ENCODE measurements at regions not wholly inside any gene's neighbourhood (a gene's known extent, or its start where the extent isn't known, plus 50 kb on each side); places are given as distances from the start of the nearest gene placed in this dataset.

DNA sequence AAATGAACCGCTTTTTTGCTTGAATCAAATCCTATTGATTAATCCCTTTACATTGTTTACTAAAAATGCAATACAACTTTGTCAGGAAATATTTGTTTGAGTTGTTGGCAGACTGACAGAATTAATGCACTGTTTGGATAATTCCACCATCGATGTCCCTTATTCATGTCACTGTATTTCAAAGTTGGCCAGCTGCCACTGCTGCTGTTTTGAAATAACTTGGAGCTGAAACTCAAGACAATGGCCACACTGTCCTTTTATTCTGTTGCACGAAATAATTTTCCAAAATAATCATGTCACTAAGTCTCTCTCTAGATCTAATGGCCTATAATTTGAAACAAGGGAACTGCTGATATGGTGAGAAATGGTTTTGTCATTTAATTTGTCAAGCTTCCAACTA, 55.2 kb upstream of the PAX3 start:
- H3K36me3 ChIP-seq (replicated peaks in 1 of 2; ENCODE audit: control insufficient read depth in 1 of 2, insufficient read depth in 2 of 2, low read length in 2 of 2): no peaks in the 10 kb centered on the region

GRCh38 chr2:222355860-222356259, 57.1 kb upstream of the PAX3 start:
- TF ChIP-seq, protein P1, sequence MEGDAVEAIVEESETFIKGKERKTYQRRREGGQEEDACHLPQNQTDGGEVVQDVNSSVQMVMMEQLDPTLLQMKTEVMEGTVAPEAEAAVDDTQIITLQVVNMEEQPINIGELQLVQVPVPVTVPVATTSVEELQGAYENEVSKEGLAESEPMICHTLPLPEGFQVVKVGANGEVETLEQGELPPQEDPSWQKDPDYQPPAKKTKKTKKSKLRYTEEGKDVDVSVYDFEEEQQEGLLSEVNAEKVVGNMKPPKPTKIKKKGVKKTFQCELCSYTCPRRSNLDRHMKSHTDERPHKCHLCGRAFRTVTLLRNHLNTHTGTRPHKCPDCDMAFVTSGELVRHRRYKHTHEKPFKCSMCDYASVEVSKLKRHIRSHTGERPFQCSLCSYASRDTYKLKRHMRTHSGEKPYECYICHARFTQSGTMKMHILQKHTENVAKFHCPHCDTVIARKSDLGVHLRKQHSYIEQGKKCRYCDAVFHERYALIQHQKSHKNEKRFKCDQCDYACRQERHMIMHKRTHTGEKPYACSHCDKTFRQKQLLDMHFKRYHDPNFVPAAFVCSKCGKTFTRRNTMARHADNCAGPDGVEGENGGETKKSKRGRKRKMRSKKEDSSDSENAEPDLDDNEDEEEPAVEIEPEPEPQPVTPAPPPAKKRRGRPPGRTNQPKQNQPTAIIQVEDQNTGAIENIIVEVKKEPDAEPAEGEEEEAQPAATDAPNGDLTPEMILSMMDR (IDR thresholded peaks at IDR 0.05): no peak
- peaks cover 0 to 10% (median 7%) of the 10 kb centered on the region in 7 donors for H3K9me3 Mint-ChIP-seq
- no peak overlapping the region for H3K27ac Mint-ChIP-seq
- Histone ChIP-seq H2AFZ (ENCODE audit: insufficient read depth, low read depth, low read length, poor library complexity, severe bottlenecking) (no peak overlapping the region), H3K79me2 (ENCODE audit: insufficient read depth, low read length) (no peaks in the 10 kb centered on the region), H4K20me1 (ENCODE audit: insufficient read depth, low read length) (no peaks in the 10 kb centered on the region), H3K4me2 (replicated peaks; ENCODE audit: extremely low read depth, low read length, poor library complexity, severe bottlenecking) (no peak overlapping the region), H3K27ac (ENCODE audit: low read depth in 1 of 2, low read length in 2 of 2) (no peak overlapping the region), H3K9me3 (replicated peaks in 1 of 2; ENCODE audit: control insufficient read depth in 1 of 2, insufficient read depth in 1 of 2, low read length in 2 of 2) (peaks cover 3 to 7% of the 10 kb centered on the region in 2 donors), H3K4me1 (ENCODE audit: control insufficient read depth in 1 of 2, insufficient read depth in 2 of 2, low read length in 2 of 2) (peaks cover 18 to 24% of the 10 kb centered on the region in 2 donors), H3K36me3 (replicated peaks in 1 of 2; ENCODE audit: control insufficient read depth in 1 of 2, insufficient read depth in 2 of 2, low read length in 2 of 2) (no peaks in the 10 kb centered on the region), H3K9ac (ENCODE audit: insufficient read depth, low read length, poor library complexity, severe bottlenecking) (no peak overlapping the region), H3K27me3 (ENCODE audit: control insufficient read depth in 2 of 2, insufficient read depth in 2 of 2, low read length in 2 of 2) (no peaks in the 10 kb centered on the region), H3K4me3 (replicated peaks in 1 of 3; ENCODE audit: low read depth in 2 of 3, low read length in 3 of 3) (no peak overlapping the region)
- H3K4me1 Mint-ChIP-seq: peaks cover 25% of the 10 kb centered on the region
- no peak overlapping the region for H3K4me3 Mint-ChIP-seq
- DNase-seq: no peak
- peaks cover 0 to 3% (median 0%) of the 10 kb centered on the region in 3 donors for H3K27me3 Mint-ChIP-seq (ENCODE audit: low read depth in 3 of 3)
- intact Hi-C loops (cut with micrococcal nuclease): no loop called here
- no peaks in the 10 kb centered on the region for H3K36me3 Mint-ChIP-seq

More for the DNA sequence above, 55.2 kb upstream of the PAX3 start:
- Histone ChIP-seq H4K20me1 (ENCODE audit: insufficient read depth, low read length) (no peaks in the 10 kb centered on the region), H3K9ac (ENCODE audit: insufficient read depth, low read length, poor library complexity, severe bottlenecking) (no peak overlapping the region), H3K4me2 (replicated peaks; ENCODE audit: extremely low read depth, low read length, poor library complexity, severe bottlenecking) (no peak overlapping the region), H3K27me3 (ENCODE audit: control insufficient read depth in 2 of 2, insufficient read depth in 2 of 2, low read length in 2 of 2) (no peaks in the 10 kb centered on the region), H3K4me1 (ENCODE audit: control insufficient read depth in 1 of 2, insufficient read depth in 2 of 2, low read length in 2 of 2) (peaks cover 4 to 10% of the 10 kb centered on the region in 2 donors), H3K79me2 (ENCODE audit: insufficient read depth, low read length) (no peaks in the 10 kb centered on the region), H3K4me3 (replicated peaks in 1 of 3; ENCODE audit: low read depth in 2 of 3, low read length in 3 of 3) (no peak overlapping the region), H3K9me3 (replicated peaks in 1 of 2; ENCODE audit: control insufficient read depth in 1 of 2, insufficient read depth in 1 of 2, low read length in 2 of 2) (peaks cover 3 to 7% of the 10 kb centered on the region in 2 donors), H3K27ac (ENCODE audit: low read depth in 1 of 2, low read length in 2 of 2) (no peak overlapping the region), H2AFZ (ENCODE audit: insufficient read depth, low read depth, low read length, poor library complexity, severe bottlenecking) (no peak overlapping the region)
- peaks cover 0 to 8% (median 3%) of the 10 kb centered on the region in 7 donors for H3K9me3 Mint-ChIP-seq
- H3K4me3 Mint-ChIP-seq: no peak overlapping the region
- H3K4me1 Mint-ChIP-seq: peaks cover 10% of the 10 kb centered on the region
- no peak for DNase-seq
- H3K27ac Mint-ChIP-seq: no peak overlapping the region
- H3K36me3 Mint-ChIP-seq: no peaks in the 10 kb centered on the region
- intact Hi-C loops (cut with micrococcal nuclease): no loop called here
- TF ChIP-seq, protein P1 (IDR thresholded peaks at IDR 0.05): no peak
- peaks cover 0 to 3% (median 0%) of the 10 kb centered on the region in 3 donors for H3K27me3 Mint-ChIP-seq (ENCODE audit: low read depth in 3 of 3)
- WGBS (ENCODE audit: insufficient coverage): no CpG with 5 or more reads among the region's 3 CpGs
